ENCODE measurements at regions not wholly inside any gene's neighbourhood (a gene's known extent, or its start where the extent isn't known, plus 50 kb on each side); places are given as distances from the start of the nearest gene placed in this dataset.
A peak's percentile ranks its signal among the peaks of the same experiment; 100 is the strongest.
"Not testable (repeated sequence)": the region's sequence is repeated elsewhere in the genome, so short reads cannot be mapped to it uniquely, and the experiment has no call there.

DNA sequence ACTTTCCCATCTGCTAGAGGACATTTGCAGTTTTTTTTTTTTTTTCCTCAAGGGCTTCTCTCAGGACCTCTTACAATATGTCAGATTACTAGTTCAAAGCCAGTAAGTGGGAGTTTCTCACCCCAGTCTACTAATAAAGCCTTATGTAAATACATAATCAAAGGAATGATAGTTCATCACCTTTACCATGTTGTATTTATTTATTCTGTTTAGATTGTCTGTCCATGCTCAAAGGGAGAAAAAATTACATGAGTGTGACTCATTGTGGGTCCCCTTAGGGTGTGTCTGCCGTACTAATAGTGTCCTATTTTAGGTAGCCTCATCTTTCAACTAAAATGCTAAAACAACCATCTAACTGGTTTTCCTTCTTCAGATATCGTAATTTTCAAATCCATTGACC lies 917.6 kb downstream of the EPHA3 start:
- DNase-seq = no peak

DNA sequence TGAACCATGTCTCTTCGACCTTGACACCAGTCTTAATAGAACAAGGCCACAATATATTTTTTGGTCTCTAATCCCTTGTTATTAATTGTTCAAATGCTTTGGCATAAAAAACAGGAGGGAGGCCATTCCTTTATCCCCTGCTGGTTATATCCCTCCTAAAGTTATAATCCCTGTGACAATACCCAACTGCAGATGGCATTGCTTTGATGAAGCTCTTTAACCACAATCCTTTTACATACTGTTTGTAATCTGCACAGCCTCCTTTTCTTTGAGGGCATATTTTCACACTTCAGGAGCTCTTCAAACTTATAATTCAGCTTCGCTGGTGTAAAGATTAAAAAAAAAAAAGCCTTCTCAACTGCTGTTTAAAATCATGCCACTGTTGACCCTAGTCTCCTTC lies 919.0 kb downstream of the EPHA3 start:
- no peak for DNase-seq

DNA sequence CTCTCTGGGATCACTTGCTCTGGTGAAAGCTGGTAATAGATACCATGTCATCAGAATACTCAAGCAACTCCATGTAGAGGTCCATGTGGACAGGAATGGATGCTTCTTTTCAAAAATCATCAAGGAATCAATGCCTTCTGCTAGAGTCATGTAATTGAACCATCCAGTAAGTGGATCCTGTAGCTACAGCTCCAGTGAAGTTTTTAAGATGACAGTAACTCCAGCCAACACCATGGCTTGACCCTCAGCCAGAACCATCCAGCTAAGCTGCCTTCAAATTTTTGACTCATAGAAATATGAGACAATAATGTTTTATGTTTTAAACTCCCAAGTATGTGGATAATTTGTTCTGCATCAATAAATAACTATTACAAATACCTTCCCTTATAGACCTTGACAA lies 923.7 kb downstream of the EPHA3 start:
- DNase-seq = no peak

DNA sequence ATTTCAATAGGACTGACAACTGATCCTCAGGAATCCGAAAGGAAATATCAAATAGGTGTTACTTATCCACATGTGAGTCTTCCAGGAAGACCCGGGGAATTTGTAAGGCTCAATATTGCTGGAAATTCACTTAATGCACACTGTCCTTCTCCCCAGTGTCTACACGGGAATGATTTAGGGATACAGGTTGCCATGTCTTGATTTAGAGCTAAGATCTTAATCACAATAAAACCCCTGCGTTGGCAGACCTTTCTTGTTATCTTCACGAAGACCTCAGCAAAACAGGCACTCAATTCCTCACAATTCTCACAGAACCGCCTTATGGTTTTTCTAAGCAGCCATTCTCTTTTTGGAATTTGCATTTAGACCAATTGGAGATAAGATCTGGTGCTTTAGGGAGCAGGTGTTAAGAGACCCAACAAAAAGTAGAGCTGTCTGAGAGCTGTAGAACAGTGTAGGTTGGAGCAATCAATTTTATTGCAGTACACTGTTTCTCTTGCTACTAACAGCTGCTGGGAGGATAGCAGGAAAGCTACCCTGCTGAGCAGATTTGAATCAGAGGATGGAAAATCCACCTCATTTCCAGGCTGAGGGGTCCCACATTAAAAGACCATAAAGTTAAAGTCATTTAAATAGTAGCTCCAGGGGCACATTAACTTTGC lies 925.7 kb downstream of the EPHA3 start:
- DNase-seq = no peak

DNA sequence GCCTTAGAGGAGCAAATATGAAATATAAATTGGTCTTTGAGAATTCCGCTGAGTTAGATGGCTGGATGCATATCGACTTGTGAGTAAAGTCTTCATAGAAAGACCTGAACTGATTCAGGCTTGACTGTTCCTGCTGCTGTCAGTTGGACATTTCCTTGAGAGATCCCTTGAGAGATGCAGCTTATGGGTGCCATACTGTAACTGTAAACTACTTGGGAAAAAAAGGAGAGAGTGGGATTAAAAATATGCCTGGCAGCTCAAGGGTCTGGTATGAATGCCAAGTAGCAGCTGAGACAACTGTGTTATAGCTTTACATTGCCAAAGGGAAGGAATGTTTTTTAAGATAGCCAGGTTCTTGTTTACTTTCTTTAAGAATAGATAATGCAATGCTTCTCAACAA lies 926.6 kb downstream of the EPHA3 start:
- DNase-seq = no peak

DNA sequence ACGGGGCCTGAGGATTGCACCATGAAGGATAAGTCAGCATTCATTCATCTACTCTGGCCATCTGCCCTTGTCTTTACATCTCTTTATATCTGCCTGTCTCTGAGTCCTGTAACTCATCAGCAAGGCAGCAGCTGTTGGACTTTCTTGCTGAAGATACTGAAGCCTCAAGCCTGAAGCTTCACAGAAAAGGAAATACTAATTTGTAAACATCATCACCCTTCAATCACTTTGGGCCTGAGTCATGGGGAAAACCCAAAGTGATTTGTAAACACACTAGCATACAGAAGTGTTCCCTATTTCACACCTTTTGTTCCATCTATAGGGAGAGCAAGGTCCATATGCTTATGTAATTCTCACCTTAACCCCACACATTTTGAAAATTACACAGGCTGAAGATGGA lies 928.2 kb downstream of the EPHA3 start:
- DNase-seq = no peak

DNA sequence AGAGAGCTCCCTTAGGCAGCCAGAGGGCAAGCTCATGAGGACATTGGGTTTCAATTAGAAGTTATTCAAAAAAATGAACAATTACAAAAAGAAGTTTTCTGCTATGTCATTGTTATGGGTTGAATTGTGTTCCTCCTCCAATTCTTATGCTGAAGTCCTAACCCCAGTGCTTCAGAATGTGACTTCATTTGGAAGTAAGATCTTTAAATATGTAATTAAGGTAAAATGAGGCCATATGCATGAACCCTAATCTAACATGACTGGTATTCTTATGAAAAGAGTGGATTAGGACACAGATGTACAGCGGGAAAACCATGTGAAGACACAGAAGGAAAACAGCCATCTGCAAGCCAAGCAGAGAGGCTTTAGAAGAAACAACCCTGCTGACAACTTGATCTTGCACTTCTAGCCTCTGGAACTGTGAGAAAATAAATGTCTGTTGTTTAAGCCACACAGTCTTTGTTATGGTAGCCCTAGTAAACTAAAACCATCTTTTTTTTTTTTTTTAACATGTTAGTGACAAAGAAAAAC lies 929.6 kb downstream of the EPHA3 start:
- DNase-seq = no peak

DNA sequence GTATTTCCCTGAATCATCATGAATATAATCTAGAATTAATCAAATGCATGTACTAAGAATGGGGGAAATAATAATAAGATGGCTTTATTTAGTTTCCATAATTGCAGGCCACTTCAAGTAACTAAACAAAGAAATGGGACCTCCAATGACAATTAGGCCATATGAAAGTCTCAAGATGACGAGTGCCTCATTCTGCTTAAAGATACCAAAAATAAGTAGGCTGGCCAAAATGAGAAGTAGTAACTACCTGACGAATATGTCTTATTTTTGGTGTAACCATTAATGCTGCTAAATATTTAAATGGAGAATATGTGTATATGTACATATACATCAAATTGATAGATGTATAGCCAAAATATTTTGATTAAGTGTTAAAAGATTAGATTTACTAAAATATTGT lies 932.6 kb downstream of the EPHA3 start:
- DNase-seq = no peak

DNA sequence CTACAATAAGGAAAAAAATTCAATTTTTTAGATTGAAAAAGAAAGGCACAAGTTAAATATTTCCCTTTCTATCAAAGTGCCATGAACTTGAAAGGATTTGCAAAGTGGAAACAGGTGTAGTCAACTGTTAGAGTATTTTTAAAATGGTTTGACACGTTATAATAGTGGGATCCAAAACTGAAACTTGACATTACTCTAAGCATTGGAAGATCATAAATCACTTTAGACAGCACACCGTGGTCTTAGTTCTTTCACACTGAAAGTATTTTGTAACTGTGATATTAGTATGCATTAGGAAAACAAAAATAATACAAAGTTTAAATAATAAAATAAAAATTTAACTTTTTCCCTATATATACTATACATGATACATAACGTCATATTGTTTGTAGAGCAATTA lies 933.1 kb downstream of the EPHA3 start:
- DNase-seq = no peak

DNA sequence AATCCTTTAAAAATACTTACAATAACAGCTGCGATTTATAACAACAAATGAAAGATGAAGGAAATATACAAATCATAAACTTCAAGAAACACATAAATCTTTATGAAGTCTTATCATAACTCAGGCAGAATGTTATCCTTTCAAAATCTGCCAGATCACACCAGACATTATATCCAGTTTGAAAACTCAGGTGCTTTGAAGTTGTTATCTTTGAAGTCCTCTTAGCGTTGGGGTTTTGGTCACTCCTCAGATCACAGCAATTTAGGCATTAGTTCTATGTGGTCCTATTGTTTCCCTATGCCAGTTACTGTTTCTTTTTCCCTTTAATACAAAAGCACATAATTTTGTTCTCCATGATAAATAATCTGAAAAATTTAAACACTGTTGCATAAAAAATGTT lies 934.6 kb downstream of the EPHA3 start:
- no peak for DNase-seq

DNA sequence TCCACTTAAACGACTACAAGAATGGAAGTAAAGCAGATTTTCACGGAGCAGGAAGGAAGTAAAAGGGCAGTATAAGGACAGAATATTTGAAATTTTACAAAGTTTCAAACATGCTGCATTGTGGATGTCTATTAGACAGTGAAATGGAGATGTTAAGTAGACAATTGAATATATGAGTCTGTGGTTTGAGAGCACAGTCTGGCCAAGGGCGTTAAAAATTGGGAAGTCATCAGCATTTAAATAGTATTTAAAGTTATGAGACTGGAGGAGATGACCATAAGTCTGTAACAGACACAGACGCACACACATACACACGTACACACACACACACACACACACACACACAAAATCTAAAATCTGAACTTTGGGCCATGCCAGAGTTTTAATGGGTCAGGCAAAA lies 935.9 kb downstream of the EPHA3 start:
- DNase-seq = no peak

DNA sequence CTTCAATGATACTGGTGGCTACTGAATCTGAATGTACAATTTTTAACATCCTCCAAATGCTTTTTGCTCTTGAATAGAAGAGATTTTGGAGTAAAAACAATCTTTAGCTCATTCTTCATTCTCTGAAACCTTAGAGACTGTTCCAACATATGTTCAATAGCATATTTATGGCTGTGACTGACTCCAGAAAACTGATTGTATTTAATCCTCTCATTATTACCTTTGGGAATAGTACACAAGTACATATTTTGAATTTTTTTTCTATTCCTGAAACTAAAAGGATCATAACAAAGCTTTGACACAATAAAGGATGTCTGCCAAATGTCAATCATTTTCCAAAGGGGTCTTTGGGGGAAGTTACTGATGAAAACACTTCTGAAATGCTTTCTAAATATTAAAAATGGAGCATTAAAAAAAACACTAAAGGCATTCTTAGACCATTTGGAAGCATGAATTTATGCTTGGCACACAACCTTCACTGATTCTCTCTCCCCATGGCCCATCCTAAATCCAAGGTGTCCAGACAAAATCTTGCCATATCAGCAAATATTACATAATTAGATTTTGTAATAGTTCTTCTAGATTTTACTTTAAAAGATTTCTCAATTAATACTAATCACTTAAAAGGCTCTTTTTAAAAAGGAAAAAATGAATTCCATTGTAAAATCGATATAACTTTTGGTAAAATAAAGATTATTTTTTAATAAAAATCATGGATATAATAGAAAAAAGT lies 936.8 kb downstream of the EPHA3 start:
- DNase-seq = no peak

DNA sequence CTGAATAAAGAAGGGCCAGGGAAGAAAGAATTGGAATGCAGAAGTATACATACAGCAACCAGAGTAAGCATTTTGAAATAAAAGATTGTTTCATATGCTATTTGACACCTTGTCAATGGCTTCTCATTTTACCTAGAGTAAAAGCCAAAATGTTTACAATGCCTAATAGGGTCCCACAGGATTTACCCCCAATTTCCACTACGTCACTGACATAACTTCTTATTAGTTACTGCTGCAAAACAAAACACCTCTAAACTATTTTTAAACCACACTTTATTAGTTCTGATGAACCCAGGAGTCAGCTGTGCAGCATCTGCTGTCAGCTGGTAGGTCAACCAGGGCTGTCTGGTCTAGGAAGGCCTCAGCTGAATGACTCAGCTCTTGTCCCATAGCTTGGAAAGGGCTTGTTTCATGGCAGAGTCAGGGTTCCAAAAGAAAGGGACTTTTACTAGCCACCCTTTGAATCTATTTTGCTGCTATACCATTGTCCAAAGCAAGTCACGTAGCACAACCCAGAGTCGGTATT lies 945.1 kb downstream of the EPHA3 start:
- DNase-seq = no peak

DNA sequence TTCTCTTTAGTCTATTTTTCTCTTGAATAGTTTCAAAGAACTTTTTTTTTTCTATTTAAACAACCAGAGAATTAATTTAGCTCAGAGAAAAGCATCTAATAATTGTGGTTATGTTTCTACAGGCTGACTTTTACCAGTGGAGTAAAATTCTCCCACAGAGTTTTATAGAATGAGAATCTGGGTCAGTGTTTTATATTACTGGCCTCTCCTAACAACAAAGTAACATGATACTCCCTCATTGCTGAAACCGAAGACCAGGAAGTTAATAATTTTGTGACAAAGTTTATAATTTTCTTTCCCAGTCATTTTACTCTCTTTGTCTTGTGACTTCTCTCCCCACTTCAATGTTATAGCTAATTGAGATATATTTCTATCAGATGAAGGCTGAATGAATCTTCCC lies 946.9 kb downstream of the EPHA3 start:
- no peak for DNase-seq

DNA sequence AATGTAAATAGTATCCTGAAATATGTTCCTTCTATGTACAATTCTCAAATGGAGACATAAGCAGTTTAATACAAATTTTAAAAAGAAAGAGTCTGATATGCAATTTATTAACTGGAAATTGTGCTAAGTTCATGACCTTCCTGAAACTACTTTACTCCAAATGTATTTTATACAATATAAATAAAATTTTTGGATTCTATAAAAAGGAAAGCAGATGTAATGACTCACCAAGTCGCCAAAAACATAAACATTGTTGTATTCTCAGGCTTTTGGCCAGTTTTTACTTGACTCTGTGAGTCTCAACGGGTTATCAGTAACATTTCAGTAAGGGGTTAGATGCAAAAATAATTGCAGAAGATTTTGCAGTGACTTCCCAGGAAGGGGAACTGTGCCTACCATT lies 948.2 kb downstream of the EPHA3 start:
- DNase-seq = no peak

DNA sequence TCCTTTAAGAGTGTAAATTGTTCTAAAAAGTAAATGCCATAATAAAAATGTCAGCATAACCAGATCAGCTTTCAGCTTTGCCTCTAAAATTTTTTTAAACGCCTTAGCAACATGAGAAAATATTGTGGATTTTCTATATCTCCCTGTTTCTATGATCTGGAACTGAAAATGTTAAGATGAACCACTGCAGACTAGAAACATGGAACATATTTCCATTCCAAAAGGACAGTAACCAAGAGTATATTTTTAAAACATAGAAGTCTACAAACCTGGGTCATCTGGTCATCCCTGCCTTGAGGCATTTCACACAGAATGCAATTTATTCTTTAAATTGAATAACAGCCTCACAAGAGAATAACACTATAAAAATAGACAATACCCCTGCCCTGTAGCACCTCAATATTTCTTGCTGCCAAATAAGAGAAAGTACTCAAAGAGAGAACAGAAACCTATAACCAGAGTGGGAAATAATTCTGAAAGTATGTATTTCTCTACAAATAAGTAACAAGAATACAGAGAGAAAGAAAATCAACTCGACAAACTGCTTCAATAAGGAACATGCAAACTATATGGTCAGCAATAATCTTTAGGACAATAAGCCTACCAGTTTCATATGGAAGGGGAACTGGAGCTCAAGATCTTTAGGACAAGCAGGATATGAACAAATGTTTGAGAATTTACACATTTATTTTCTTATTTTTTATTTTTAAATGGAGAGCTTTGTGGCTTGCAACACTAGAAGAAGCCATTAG lies 949.0 kb downstream of the EPHA3 start:
- DNase-seq = no peak

DNA sequence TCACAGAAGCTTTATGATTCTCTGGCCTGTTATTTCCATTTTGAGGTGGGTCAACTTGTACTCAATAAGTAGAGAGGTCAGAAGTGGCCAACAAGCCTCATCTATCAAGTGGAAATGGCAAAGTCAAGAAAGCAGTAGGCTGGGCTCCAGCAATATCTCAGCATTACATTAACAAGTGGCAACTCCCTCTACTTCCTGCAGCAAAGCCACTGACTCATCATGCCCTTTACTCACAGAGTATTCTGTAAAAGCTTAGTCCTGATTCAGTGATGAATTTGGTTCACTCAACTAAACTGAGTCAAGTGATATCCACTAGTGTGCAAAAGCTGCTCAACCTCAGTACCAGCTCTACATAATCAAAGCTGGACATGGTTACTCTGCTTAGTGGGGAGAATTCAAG lies 954.6 kb downstream of the EPHA3 start:
- DNase-seq = no peak

DNA sequence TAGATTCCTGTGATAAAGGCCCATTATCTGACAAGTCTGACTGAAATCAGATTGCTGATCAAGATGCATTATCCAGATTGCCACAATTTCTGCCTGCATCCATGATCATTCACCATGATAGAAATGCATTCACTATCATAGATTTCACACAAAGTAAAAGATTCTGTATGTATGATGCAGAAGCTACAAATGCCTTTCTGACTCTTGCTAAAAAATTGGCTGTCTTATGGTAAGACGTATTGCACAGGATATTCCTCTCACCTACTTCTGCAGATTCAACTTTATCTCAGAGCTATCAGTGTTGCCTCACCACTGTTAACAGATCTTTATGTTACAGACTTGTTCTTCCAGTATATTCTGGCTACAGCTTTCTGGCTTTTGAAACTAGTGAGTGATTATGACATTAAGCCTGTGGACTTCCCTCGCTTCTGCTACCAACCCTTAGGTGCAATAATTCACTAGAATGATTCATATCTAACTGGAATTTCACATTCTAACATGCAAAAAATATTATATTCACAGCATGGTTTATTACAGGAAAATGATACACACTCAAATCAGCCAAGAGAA lies 955.3 kb downstream of the EPHA3 start:
- no peak for DNase-seq

DNA sequence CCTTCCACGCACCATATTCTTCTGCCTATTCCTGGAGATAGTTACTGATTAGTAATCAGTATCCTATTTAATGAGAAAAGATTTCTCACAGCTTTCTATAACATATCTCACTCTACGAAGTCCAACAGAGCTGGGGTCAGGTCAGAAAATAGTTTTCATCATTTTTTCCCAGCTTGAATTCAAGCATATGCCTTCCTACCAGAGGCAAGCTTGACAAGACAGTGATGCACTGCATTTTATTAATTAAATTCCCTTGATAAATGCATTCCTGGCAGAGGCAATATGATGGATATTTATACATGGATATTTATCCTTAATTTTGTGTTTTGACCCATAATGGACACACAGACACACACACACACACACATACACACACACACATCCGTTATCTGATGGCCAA lies 961.4 kb downstream of the EPHA3 start:
- no peak for DNase-seq

DNA sequence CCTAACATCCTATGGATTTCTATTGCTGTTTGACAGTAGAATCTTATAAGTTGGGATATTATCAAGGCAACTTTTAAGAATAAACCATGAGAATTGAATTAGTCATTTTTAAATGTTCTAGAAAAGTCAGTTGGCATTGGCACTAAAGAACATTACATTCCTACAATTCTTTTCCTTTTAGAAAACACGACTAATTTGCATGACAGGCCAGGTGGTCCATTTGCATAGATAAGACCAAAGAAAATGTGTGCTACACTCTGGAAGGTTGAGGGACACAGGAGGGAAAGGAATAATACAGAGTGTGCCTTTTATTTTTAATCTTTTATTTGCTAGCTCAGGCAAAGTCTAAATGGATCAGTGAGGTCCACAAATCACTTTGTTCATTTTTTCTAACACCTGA lies 962.3 kb downstream of the EPHA3 start:
- DNase-seq = peak; percentile 71

DNA sequence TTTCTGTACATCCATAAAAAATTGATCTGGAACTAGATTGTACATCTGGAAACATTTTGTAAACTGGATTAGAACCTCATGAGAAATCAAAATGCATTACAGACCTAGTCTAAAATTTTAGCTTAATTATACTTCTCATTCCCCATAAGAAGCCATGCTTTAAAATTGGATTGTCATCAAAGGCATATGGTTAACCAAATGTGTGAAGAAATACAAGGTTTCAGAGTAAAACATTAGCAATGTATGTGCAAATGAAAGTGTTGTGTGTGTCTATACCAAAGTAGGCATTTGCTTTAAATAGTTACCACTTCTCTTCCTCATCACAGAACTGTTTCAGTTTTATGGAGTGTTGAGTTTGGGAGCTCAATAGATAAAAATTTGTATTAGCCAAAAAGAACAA lies 968.7 kb downstream of the EPHA3 start:
- DNase-seq = no peak

DNA sequence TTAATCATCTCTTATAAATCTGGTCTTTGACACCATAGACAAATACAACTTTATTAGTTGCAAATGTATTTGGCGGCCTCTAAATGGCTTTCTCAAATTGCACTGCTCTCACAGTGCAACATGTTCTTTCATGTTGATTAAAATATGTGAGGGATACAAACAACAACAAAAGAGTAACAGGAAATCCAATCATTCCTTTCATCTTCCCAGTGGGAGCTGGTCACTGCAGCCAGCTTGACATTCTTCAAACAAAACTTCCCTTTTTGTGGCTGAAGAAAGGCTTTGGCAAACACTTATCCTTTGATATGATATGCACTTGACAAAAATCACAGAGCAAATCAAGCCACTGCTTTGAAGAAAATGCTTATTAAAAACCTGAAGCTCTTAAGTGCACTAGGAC lies 973.6 kb downstream of the EPHA3 start:
- DNase-seq = no peak

DNA sequence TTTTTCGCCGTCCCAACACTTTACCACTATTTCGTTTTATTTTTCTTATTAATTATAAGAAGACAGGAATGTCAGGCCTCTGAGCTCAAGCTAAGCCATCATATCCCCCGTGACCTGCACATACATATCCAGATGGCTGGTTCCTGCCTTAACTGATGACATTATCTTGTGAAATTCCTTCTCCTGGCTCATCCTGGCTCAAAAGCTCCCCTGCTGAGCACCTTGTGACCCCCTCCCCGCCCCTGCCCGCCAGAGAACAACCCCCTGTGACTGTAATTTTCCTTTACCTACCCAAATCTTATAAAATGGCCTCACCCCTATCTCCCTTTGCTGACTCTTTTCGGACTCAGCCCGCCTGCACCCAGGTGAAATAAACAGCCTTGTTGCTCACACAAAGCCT lies 978.9 kb downstream of the EPHA3 start:
- DNase-seq = not testable (repeated sequence)

All from NCI-H1048 (cell line).